ENCODE measurements at regions not wholly inside any gene's neighbourhood (a gene's known extent, or its start where the extent isn't known, plus 50 kb on each side); places are given as distances from the start of the nearest gene placed in this dataset.

DNA sequence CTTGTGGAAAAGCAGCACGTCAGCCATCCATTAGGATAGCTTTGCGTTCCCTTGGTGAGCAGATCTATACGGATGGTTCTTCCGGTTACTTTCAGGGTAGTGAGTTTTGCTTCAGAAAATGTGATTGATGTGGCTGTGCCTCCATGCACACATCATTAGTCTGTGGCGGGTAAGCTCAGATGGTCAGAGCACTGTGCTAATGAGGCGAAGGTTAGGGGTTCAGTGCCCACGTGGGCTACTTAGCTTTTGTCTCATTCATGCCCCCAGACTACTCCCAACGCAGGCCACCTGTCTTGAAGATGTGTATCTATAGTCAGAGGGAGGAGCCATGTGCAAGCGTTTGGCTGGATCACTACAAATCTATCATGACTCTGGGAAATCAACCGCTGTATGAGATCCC, 322.8 kb upstream of the POU3F3 start:
- H3K36me3 ChIP-seq (ENCODE audit: insufficient read depth in 1 of 2, low read depth in 1 of 2), result no peaks in the 10 kb centered on the region
- DNase-seq (no peak), ATAC-seq (no peak)
- no peaks in the 10 kb centered on the region for H3K4me1 ChIP-seq
- no peak overlapping the region for H3K4me3 ChIP-seq
- intact Hi-C loops (cut with DNase I), result no loop called here
- TF ChIP-seq, protein P1, sequence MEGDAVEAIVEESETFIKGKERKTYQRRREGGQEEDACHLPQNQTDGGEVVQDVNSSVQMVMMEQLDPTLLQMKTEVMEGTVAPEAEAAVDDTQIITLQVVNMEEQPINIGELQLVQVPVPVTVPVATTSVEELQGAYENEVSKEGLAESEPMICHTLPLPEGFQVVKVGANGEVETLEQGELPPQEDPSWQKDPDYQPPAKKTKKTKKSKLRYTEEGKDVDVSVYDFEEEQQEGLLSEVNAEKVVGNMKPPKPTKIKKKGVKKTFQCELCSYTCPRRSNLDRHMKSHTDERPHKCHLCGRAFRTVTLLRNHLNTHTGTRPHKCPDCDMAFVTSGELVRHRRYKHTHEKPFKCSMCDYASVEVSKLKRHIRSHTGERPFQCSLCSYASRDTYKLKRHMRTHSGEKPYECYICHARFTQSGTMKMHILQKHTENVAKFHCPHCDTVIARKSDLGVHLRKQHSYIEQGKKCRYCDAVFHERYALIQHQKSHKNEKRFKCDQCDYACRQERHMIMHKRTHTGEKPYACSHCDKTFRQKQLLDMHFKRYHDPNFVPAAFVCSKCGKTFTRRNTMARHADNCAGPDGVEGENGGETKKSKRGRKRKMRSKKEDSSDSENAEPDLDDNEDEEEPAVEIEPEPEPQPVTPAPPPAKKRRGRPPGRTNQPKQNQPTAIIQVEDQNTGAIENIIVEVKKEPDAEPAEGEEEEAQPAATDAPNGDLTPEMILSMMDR (IDR thresholded peaks at IDR 0.05), result no peak
- no peaks in the 10 kb centered on the region for H3K9me3 ChIP-seq
- H3K27me3 ChIP-seq (ENCODE audit: insufficient read depth in 3 of 3, low read length in 2 of 3), result no peaks in the 10 kb centered on the region
- WGBS, 3 donors, result 86 to 90% (median 86%) methylated on average over 10 of the region's 10 CpGs
- H3K27ac ChIP-seq, result no peak overlapping the region

DNA sequence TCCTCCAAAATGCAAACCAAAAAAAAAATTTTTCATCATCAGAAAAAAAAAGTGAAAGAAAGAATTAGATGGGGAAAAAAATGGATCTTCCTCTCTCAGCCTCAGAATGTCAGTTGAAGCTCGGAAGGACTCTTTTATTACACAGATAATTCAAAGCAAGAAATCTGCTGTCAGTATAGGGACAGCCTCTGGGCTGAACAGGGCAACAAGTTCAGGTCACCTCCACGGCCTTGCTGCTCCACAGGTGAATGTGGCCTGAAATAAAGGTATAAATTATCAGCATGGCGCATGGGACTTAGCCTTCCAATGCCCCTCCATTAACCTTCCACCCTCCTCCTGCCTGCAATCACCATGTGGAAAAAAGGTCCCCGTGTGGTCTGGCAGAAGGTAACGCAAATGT, 316.8 kb upstream of the POU3F3 start:
- no peaks in the 10 kb centered on the region for H3K36me3 ChIP-seq (ENCODE audit: insufficient read depth in 1 of 2, low read depth in 1 of 2)
- no peak overlapping the region for H3K4me3 ChIP-seq
- peaks cover 0 to 1% (median 0%) of the 10 kb centered on the region in 3 donors for H3K27me3 ChIP-seq (ENCODE audit: insufficient read depth in 3 of 3, low read length in 2 of 3)
- H3K27ac ChIP-seq, result no peak overlapping the region
- no peak for ATAC-seq
- 44 to 51% (median 45%) methylated on average over 5 of the region's 5 CpGs for WGBS, 3 donors
- no peaks in the 10 kb centered on the region for H3K9me3 ChIP-seq
- no peaks in the 10 kb centered on the region for H3K4me1 ChIP-seq
- TF ChIP-seq, protein P1 (IDR thresholded peaks at IDR 0.05), result no peak
- intact Hi-C loops (cut with DNase I), result no loop called here
- DNase-seq, result no peak

DNA sequence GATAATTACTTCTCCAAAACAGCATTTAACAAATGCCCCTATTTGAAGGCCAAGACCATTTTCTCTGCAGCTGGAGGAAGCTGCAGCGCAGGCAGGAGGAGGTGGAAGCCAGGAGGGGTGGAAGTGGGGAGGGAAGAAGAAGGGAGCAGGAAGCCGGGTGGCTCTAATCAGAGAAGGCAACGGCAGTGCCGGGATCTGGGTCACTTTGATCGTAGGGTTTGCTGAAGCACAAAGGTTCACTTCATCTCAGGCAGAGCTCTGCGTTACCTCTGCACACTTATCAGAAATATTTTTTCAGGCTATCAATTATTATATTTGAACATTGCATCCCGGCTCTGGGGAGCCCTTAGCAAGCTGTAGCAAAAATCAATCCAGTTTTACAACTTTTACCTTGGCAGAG, 315.8 kb upstream of the POU3F3 start:
- H3K27me3 ChIP-seq (ENCODE audit: insufficient read depth in 3 of 3, low read length in 2 of 3), result peaks cover 0 to 1% (median 0%) of the 10 kb centered on the region in 3 donors
- H3K9me3 ChIP-seq, result no peaks in the 10 kb centered on the region
- WGBS, 3 donors, result 39 to 47% (median 42%) methylated on average over 7 of the region's 7 CpGs
- H3K27ac ChIP-seq, result no peak overlapping the region
- no peaks in the 10 kb centered on the region for H3K4me1 ChIP-seq
- DNase-seq, result no peak
- no peaks in the 10 kb centered on the region for H3K36me3 ChIP-seq (ENCODE audit: insufficient read depth in 1 of 2, low read depth in 1 of 2)
- intact Hi-C loops (cut with DNase I), result no loop called here
- no peak overlapping the region for H3K4me3 ChIP-seq
- no peak for ATAC-seq
- TF ChIP-seq, protein P1 (IDR thresholded peaks at IDR 0.05), result no peak

DNA sequence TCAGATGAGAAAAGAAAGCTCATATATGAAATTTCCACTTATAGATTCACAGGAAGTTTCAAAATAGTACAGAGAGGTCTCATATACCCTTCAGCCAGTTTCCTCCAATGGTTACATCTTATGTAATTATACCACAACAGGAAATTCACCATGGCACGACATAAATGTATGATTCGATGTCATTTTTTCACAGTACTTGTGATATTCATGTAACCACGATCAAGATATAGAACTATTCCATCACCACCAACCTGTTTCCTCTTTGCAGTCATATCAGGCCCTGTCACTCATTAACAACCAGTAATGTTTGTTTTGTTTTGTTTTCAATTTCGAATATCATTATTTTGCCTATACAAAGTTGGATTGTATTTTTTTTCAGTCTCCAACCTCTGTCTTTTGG, 314.3 kb upstream of the POU3F3 start:
- ATAC-seq, result no peak
- no peak for DNase-seq
- H3K9me3 ChIP-seq, result no peaks in the 10 kb centered on the region
- H3K36me3 ChIP-seq (ENCODE audit: insufficient read depth in 1 of 2, low read depth in 1 of 2), result no peaks in the 10 kb centered on the region
- peaks cover 0 to 1% (median 0%) of the 10 kb centered on the region in 3 donors for H3K27me3 ChIP-seq (ENCODE audit: insufficient read depth in 3 of 3, low read length in 2 of 3)
- TF ChIP-seq, protein P1 (IDR thresholded peaks at IDR 0.05), result no peak
- H3K27ac ChIP-seq, result no peak overlapping the region
- no peak overlapping the region for H3K4me3 ChIP-seq
- H3K4me1 ChIP-seq, result no peaks in the 10 kb centered on the region
- intact Hi-C loops (cut with DNase I), result no loop called here
- WGBS, 3 donors, result 76 to 81% (median 77%) methylated on average over 4 of the region's 4 CpGs

DNA sequence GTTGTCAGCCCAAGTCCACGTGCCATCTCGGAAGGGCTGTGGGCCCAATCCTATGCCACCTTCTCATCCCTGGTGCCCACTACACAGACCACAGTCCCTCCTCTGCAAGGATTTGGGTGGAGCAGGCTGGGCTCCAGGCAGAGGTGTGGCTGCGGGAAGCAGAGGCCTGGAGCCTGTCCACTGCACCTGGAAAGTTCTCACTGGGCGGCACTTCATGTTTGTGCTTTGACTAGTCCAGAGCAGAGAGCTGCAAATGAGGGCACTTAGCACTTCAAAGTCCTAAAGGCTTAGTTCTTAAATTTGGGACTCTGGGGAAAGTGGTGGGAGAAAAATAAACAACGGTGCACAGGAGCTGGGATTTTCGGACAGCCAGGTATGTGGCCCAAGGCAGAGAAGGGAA, 308.9 kb upstream of the POU3F3 start:
- intact Hi-C loops (cut with DNase I), result no loop called here
- no peaks in the 10 kb centered on the region for H3K9me3 ChIP-seq
- 84 to 90% (median 87%) methylated on average over 6 of the region's 6 CpGs for WGBS, 3 donors
- H3K27me3 ChIP-seq (ENCODE audit: insufficient read depth in 3 of 3, low read length in 2 of 3), result no peaks in the 10 kb centered on the region
- ATAC-seq (no peak), DNase-seq (no peak)
- H3K4me3 ChIP-seq, result no peak overlapping the region
- H3K4me1 ChIP-seq, result no peaks in the 10 kb centered on the region
- no peaks in the 10 kb centered on the region for H3K36me3 ChIP-seq (ENCODE audit: insufficient read depth in 1 of 2, low read depth in 1 of 2)
- no peak overlapping the region for H3K27ac ChIP-seq
- TF ChIP-seq, protein P1 (IDR thresholded peaks at IDR 0.05), result no peak

Data from psoas muscle (tissue), 7 donors.